Non-pigmented ciliary epithelial cell (primary cell): ENCODE measurements at regions not wholly inside any gene's neighbourhood (a gene's known extent, or its start where the extent isn't known, plus 50 kb on each side); places are given as distances from the start of the nearest gene placed in this dataset.
"Not testable (repeated sequence)": the region's sequence is repeated elsewhere in the genome, so short reads cannot be mapped to it uniquely, and the experiment has no call there.

Source experiments
- DNase-seq: peaks from one replicate; pipeline ENCODE4 v3.0.0-alpha.2; 2010; ENCODE audit warnings: low read depth

DNA sequence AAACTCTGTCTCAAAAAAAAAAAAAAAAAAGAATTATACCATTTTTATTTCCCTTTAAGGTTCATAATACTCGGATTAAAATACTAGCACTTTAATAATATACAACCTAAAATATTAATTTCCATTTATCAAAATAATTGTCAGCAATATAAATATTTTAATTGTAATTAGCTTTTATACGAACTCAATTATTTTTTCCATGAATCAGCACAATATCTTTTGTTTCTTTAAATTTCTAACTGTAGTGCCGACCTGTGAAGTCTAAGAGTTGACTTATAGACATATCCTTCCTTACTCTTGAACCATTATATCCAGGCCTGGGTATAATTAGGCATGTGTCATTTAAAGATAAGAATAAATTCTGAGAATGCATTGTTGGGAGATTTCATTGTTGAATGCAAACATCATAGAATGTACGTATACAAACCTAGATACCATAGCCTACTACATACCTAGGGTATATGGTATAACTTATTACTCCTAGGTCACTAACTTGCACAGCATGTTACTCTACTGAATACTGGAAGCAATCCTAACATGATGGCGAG lies 996.7 kb upstream of the TMPRSS15 start:
- DNase-seq: no peak

DNA sequence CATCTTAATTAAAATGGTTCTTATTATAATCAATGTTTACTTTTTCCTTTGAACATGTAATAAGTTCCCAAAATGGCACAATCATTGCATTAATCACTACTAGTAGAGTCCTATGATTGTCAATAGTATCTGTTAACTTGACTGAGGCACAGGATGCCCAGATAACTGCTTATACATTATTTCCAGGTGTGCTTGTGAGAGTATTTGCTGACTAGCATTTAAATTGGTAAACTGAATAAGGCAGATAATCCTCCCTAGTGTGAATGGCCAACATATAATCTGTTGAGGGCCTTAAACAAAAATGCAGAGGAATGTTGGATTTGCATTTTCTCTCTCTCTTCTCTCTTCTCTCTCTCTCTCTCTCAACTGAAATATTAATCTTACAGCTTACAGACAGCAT lies 999.3 kb upstream of the TMPRSS15 start:
- no peak for DNase-seq

DNA sequence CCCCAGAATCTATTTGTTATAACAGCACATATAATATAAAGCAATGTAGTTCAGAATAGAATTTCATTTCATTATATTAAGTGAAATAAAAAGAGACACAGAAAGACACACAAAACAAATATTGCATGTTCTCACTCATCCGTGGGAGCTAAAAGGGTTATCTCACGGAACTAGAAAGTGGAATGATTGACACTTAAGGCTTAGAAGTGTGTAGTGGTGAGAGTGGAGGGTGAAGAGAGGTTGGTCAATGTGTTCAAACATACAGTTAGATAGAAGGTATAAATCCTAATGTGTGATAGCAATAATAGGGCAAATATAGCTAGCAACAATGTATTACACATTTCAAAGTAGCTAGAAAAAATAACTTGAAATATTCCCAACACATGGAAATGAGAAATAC lies 1001.7 kb upstream of the TMPRSS15 start:
- DNase-seq: no peak

DNA sequence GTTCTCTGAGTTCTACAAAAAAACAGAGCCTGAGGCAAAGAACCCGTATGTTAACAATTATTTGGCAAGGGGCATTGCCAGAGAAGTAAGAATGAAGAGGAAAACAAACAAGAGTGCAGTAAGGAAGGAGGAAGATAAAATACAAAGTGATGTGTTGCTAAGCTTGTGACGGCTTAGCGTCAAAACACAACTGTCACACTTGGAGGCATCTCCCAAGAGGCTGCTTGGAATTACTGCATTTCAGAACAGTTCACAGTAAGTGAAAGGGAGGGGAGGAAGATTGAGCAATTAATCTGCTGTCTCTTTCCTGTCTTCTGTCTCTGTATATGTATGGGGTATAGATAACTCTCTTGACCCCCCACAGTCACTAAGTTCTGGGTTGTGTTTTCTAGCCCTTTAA lies 1017.0 kb upstream of the TMPRSS15 start:
- no peak for DNase-seq

DNA sequence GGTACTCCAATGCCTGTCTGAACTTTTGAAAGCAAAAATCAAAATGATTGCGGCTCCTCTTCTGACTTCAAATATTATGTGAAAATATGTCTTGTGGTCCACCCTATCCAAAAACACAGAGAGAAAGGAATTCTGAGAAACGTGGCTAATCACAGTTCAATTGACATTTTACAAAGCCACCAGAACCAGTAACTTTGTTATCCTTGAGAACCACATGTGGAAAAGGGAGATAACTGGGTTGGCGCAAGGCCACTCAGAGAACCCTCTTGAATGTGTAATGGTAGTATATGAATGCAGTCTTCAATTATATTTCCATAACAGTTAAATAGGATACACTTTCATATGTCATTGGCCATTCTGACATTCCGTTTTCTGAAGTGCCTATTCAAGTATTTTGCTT lies 1030.0 kb upstream of the TMPRSS15 start:
- no peak for DNase-seq

DNA sequence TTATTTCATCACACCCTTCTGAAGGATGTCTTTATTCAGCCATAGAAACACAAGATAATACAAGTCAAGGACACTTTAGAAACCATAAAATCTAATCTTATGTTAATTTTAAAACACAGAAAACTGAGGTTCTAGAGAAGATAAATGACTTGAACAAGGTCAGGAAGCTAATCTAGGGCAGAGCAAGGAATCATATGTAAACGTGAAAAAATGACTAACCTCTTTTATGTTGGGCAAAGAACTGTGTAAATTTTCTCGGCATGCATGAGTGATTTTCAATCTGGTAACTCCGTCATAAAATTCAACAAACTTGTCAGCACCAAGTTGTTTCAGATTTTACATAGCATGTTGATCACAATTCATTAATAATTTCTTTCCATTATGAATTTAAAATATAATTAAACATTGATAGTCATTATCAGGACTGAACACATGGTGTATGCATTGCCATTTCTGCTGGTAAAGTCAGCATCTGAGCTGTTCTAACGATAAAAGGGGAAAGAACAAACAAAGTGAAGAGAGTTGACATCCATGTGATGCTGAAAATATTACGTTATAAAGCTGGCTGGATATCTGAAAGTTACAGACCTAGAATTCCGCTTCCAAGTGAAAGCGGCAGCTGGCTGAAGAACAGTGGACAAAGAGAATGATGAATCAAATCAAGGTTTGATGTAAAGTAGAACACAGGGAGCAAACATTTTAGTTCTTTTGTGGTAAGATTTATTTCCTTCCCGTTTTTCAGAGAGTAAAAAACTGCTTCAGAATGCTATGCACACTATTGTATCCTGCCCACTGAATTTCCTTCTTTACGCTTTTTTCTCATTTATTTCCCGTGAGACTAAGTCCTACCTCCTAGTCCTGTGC lies 1037.4 kb upstream of the TMPRSS15 start:
- no peak for DNase-seq

DNA sequence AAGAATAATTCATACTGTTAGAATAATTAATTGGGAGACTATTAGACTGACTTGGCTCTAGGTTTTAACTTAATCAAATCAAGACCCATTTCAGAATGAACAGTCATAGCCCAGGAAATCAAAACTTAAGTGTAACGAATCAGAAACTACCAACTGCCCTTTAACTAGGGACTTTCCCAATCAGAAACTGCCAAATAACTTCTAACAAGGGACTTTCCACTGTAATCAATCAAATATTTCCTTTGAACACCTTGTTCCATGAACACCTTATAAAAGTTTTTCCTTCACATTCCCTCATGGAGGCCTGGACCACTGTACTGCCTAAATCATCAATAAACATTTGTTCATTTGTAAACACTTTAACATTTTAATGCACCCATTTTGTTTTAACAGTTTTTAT lies 1054.7 kb upstream of the TMPRSS15 start:
- no peak for DNase-seq

DNA sequence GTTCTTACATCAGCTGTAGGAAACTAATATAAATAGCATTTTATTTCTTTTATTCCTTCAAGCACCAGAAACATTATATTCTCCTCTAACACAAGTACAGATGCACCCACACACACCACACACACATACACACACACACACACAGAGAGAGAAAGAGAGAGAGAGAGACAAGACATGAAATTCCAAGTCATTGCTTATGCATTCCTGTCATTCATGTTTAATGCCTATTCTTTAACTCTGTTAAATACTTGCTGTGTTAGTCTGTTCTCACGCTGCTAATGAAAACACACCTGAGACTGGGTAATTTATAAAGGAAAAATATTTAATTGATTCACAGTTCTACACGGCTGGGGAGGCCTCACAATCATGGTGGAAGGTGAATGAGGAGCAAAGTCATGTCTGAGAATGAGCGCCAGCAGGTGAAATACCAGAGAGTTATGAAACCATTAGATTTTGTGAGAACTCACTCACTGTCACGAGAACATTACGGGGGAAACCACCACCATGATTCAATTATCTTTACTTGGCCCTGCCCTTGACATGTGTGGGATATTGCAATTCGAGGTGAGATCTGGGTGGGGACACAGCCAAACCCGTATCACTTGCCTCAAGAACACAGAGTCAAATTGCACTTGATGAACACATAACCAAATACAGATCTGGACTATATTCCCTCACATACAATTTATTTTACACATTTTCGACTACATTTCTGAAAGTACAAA lies 1058.1 kb upstream of the TMPRSS15 start:
- DNase-seq: no peak

DNA sequence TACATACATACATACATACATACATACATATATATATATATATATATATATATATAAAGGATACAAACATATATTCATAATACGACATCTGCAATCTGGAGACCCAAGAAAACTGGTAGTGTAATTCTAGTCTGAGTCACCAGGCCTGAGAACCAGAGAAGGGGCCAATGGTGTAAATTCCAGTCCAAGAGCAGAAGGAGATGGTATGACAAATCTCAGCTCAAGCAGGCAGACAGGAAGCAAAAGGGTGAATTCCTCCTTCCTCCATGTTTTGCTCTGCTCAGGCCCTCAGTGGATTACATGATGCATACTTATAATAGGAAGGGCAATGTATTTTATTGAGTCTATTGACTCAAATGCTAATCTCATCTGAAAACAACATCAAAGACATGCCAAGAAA lies 1060.4 kb upstream of the TMPRSS15 start:
- DNase-seq: no peak

DNA sequence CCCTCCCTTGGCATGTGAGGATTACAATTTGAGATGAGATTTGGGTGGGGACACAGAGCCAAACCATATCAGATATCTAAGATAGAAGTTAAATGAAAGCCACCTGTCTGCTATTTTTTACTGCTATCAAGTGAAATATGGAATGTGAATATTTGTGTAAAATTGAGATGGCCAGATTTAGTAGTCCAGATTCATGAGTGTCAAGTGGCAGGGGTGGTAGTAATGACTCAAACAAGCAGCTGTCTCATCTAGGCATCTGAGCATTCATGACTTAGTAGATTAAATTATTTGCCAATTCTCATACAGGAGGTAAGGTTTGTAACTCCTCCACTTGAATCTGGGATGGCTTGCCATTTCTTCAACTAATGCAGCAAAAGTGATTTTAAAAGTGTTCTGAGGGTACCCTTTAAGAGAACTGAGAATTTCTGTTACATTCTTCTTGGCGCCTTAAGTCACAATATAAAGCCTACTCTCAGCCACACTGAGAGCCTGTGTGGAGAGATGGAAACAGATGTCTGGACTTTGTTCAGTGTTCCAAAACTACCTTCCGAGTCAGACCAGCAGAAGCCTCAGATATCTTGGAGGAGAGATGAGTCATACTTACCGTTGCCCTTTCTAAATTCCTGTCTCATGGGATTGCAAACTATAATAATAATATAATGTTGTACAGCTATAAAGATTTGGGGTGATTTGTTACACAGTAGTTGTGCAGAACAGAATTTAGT lies 1065.6 kb upstream of the TMPRSS15 start:
- DNase-seq: no peak

DNA sequence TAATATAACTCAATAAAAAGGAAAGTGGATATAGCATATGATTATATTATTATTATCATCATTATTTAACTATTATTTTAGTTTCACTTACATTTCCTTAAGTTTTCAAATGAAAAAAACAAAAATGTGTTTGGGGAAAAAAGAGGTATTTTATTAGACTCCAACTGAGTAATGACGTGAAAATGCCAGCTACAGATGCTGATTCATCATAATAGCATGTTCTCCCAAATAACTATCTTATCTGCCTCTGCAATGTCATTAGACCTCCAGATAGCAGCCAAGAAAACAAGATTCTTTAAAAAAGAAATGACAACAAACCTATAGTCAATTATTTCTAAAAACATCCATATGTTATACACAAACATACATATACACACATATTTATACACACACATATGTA lies 1071.9 kb upstream of the TMPRSS15 start:
- no peak for DNase-seq

DNA sequence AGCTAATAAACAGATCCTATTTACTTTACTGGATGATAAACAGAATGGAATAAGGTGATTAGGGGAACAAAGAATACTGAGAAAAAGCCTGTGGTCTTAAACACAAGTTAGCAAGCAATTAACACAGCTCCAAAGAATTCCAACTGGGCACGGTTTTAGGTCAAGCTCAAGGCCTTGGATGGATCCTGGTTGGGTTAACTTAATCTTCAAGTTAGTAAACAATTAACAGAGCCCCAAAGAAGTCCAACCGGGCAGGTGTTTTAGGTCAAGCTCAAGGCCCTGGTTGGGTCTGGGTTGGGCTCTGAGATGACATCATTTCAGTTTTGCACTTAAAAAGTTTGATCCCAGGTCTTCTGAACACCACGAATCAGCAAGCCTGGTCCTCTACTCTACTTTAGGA lies 1086.3 kb upstream of the TMPRSS15 start:
- DNase-seq: no peak

DNA sequence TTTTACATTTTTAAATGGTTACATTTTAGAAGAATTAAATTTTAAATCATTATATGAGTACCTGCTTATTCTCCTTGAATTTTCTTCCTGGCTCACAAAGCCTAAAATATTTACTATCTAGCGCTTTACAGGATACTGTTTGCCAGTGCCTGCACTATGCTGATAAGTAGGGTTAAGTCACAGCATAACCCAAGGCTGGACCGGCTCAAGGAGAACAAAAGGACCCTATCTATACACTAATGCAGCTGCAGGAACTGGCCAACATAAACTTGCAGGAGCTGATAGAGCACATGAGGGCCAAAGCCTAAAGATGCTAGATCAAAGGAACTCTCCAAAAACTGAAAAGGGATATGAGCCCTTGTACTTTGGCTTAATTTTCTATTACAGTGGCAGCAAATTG lies 1086.9 kb upstream of the TMPRSS15 start:
- DNase-seq: no peak

DNA sequence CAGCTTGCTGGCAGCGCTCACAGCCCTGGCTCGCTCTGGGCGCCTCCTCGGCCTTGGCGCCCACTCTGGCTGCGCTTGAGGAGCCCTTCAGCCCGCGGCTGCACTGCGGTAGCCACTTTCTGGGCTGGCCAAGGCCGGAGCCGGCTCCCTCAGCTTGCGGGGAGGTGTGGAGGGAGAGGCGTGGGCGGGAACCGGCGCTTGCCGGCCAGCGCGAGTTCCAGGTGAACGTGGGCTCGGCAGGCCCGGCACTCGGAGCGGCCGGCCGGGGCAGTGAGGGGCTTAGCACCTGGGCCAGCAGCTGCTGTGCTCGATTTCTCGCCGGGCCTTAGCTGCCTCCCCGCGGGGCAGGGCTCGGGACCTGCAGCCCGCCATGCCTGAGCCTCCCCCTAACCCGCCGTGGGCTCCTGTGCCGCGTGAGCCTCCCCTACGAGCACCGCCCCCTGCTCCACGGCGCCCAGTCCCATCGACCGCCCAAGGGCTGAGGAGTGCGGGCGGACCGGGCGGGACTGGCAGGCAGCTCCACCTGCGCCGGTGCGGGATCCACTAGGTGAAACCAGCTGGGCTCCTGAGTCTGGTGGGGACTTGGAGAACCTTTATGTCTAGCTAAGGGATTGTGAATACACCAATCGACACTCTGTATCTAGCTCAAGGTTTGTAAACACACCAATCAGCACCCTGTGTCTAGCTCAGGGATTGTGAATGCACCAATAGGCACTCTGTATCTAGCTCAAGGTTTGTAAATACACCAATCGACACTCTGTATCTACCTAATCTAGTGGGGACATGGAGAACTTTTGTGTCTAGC lies 1090.1 kb upstream of the TMPRSS15 start:
- not testable (repeated sequence) for DNase-seq

DNA sequence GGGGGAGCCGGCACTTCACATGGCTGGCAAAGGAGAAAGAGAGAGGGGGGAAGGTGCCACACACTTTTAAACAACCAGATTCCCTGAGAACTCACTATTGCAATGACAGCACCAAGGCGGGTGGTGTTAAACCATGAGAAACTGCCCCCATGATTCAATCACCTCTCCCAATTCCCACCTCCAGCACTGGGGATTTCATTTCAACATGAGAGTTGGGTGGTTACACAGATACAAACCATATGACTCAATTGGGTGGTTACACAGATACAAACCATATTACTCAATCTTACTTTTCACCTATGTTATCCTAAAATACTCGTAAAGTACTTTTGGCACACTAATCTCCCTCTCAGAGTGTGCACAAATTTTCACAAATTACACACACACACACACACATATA lies 1097.5 kb upstream of the TMPRSS15 start:
- DNase-seq: no peak

DNA sequence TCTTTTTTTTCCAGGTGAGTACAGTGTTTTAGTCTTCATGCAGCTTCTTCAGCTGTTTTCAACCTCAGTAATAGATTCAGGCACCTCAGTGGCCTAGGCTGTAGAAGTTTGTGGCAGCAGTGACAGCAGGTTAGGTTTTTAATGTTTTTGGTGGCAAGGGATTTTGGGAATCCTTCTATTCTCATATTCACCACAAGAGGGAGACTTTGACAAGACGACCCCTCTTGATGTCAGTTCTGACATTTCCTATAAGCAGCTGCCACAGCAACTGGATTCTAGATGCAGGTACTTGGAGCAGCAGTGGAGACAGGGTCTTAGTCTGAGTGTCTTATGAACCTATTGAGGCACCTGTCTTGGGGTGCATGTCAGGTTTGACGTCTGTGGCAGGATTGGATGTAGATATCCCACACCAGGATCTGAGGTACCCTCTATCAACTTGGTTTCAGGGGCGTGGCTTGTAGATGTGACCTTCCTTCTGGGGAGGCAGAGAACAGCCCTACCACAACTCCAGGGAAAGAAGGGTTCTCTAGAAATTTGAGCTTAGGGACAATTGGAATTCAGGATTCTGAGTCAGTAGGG lies 1104.2 kb upstream of the TMPRSS15 start:
- DNase-seq: no peak

DNA sequence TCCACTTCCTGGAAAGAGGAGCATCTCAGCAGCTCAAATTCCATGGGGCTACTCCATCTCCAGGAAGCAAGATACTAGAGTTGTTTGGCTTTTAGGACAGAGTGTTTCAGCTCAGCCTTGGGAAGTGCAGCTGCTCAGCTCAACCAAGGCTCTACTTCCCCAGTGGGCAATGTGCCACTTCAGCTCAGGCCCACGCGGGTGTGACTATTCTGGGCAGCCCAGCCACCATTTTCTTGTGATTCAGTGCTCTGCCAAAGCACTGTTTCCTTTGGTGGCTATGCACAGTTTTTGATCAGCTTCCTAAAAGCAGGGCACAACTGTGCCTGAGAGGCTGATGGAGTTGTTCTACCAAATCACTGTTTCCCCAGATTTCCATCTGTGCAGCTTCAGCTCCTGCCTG lies 1104.9 kb upstream of the TMPRSS15 start:
- no peak for DNase-seq

DNA sequence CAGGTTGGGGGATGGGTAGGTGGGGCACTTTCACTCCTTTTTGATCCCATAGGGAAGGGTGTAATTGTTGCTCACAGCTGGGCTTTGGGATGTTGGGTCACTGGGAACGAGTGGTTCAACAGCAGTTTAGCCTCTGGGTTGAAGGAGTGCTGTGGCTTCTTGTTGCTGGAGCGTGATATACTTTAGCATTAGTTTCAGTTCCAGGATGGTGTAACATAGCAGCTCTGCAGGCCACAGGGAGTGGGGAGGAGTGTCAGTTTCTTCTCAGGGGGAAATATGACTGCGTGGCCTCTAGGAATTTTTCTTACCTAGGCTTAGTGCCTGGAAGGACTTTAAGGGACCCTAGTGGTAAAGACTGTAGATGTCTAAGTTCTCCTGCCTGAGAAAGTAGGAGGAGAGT lies 1105.3 kb upstream of the TMPRSS15 start:
- no peak for DNase-seq

DNA sequence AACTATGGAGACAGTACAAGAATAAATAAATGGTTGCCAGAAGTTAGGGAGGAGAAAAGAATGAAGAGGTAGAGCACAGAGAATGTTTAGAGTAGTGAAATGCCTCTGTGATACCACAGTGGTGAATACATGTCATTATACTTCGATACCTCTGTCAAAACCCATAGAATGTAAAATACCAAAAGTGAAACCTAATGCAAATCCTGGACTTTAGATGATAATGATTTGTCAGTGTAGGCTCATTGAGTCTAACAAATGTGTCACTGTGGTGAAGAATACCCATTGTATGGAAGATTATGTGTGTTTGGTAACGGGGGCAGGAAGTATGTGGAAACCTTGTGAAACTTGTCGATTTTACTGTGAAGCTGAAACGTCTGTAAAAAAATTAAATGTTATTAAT lies 1106.5 kb upstream of the TMPRSS15 start:
- no peak for DNase-seq

DNA sequence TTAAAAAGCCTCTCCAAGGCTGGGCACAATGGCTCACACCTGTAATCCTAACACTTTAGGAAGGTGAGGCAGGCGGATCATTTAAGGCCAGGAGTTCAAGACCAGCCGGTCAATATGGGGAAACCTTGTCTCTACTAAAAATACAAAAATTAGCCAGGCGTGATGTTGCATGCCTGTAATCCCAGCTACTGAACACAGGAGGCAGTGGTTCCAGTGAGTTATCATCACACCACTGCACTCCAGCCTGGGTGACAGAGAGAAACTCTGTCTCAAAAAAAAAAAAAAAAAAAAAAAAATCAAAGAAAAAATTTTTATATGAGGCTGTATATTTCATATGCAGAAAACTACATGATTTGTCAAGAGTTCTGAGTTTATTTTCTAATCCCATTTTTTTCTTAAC lies 1107.1 kb upstream of the TMPRSS15 start:
- DNase-seq: no peak

DNA sequence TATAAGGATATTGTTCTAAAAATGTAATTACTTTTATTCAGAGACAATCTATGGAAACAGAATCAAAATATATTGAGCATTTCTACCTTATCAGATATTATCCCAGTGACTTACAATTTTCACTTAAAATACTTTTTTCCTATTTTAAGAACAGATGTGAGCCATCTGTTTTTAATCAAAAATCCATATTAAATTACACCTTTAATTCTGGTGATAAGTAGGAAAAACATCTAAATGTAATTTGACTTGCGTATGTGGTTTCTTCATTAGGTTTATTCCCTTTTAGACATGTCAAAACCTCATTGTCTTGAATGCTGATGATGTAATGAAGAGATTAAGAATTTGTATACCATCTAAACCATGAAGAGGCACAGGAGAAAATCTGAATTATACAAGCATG lies 1118.8 kb upstream of the TMPRSS15 start:
- no peak for DNase-seq
